OCI-LY7 (cell line): ENCODE measurements at regions not wholly inside any gene's neighbourhood (a gene's known extent, or its start where the extent isn't known, plus 50 kb on each side); places are given as distances from the start of the nearest gene placed in this dataset.
"Not testable (repeated sequence)": the region's sequence is repeated elsewhere in the genome, so short reads cannot be mapped to it uniquely, and the experiment has no call there.

Source experiments
- BruUV-seq: library from RNA; stranded (reverse); fragments of 400-500 nt; replicated peaks from 2 replicates; lab custom pipeline; 2021; lab: Mats Ljungman, UMichigan
- CTCF ChIA-PET: fragments of 300-600 bp; sonication (Branson Sonifier 250); formaldehyde crosslinking; loops from one replicate; lab custom pipeline; 2022; ENCODE audit warnings: antibody characterized with exemption; ENCODE audit not compliant: unreplicated experiment; lab: Charles Lee
- POLR2A ChIA-PET: fragments of 300-600 bp; sonication (Branson Sonifier 250); formaldehyde crosslinking; loops from one replicate; lab custom pipeline; 2022; ENCODE audit warnings: antibody characterized with exemption; lab: Charles Lee
- DNase-seq: peaks from one replicate; pipeline ENCODE4 v3.0.0-alpha.2; 2015; ENCODE audit warnings: low spot score
- H2AFZ ChIP-seq: fragments of 200-600 bp; sonication (generic), shearing (Covaris generic); 2 replicates; pipeline ENCODE4 v1.6.1; 2014; ENCODE audit warnings: mild to moderate bottlenecking, antibody characterized with exemption, low read length, moderate library complexity
- H3K27ac ChIP-seq: fragments of 200-600 bp; sonication (generic); 2 replicates; pipeline ENCODE4 v1.5.1; 2014; ENCODE audit warnings: mixed run types, low read depth, mild to moderate bottlenecking, moderate library complexity, low read length, inconsistent platforms; ENCODE audit not compliant: poor library complexity, severe bottlenecking
- H3K36me3 ChIP-seq: fragments of 200-600 bp; sonication (generic); 2 replicates; pipeline ENCODE4 v1.6.1; 2014; ENCODE audit warnings: mild to moderate bottlenecking, antibody characterized with exemption, low read length, moderate library complexity, mixed read lengths; ENCODE audit not compliant: insufficient read depth
- H3K4me1 ChIP-seq: fragments of 200-600 bp; sonication (generic); 2 replicates; pipeline ENCODE4 v1.5.1; 2014; ENCODE audit warnings: mild to moderate bottlenecking, low read length; ENCODE audit not compliant: insufficient read depth, poor library complexity, severe bottlenecking
- H3K4me2 ChIP-seq: fragments of 200-600 bp; sonication (generic); 2 replicates; pipeline ENCODE4 v1.6.1; 2014; ENCODE audit warnings: mild to moderate bottlenecking, low read length
- H3K4me3 ChIP-seq: fragments of 200-600 bp; sonication (generic); 2 replicates; pipeline ENCODE4 v1.5.1; 2014; ENCODE audit warnings: mild to moderate bottlenecking, low read depth, low read length; ENCODE audit not compliant: poor library complexity, severe bottlenecking
- H3K79me2 ChIP-seq: fragments of 200-600 bp; sonication (generic); 2 replicates; pipeline ENCODE4 v1.6.1; 2016; ENCODE audit warnings: low read depth, mild to moderate bottlenecking, low read length, moderate library complexity, mixed read lengths; ENCODE audit not compliant: insufficient read depth
- H3K9me2 ChIP-seq: fragments of 200-600 bp; sonication (generic); 2 replicates; pipeline ENCODE4 v1.6.1; 2016; ENCODE audit warnings: mild to moderate bottlenecking, low read length, mixed read lengths; ENCODE audit not compliant: insufficient read depth
- H3K9me3 ChIP-seq: fragments of 200-600 bp; sonication (generic); 2 replicates; pipeline ENCODE4 v1.6.1; 2014; ENCODE audit warnings: mild to moderate bottlenecking, mixed run types, low read length, mixed read lengths
- H4K20me1 ChIP-seq: fragments of 200-600 bp; sonication (generic); 2 replicates; pipeline ENCODE4 v1.6.1; 2014; ENCODE audit warnings: mild to moderate bottlenecking, antibody characterized with exemption, low read length, moderate library complexity, mixed read lengths; ENCODE audit not compliant: insufficient read depth
- EZH2phosphoT487 ChIP-seq: fragments of 200-600 bp; sonication (generic); IDR thresholded peaks from 2 replicates; pipeline ENCODE4 v1.6.1; 2018; ENCODE audit warnings: low read depth, borderline replicate concordance, mild to moderate bottlenecking, mixed run types, antibody characterized with exemption, low read length, moderate library complexity, mixed read lengths
- intact Hi-C: fragments of 100-400 bp; cut with micrococcal nuclease; formaldehyde crosslinking; loops from one replicate; pipeline ENCODE4 v1.10.0; 2022; ENCODE audit not compliant: unreplicated experiment
- TF ChIP-seq, protein P1 (sequence below): fragments of 200-600 bp; sonication (generic); conservative IDR thresholded peaks from 2 replicates; pipeline ENCODE4 v1.5.1; 2014; ENCODE audit warnings: mild to moderate bottlenecking, antibody characterized with exemption, low read length, moderate library complexity, mixed read lengths

DNA sequence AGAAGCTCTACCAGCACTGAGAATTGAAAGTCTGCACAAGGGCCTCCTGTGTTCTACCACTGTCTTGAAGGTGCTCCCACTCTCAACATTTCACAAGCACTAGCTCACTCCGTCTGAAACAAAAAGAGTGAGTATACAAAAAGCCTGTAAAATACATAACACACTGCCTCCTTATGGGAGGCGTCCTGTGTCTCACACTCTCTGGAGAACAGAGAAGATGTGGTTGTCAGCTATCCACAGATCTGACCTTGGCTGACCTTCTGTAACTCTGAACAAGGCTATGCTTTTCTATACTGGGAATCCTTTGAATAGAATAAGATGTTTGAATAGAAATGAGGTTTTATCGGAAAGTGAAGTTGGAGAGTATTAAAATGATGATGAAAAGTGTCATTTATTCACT lies 171.3 kb upstream of the TMEM45B start:
- no TSS peak for BruUV-seq
- TF ChIP-seq, protein P1, sequence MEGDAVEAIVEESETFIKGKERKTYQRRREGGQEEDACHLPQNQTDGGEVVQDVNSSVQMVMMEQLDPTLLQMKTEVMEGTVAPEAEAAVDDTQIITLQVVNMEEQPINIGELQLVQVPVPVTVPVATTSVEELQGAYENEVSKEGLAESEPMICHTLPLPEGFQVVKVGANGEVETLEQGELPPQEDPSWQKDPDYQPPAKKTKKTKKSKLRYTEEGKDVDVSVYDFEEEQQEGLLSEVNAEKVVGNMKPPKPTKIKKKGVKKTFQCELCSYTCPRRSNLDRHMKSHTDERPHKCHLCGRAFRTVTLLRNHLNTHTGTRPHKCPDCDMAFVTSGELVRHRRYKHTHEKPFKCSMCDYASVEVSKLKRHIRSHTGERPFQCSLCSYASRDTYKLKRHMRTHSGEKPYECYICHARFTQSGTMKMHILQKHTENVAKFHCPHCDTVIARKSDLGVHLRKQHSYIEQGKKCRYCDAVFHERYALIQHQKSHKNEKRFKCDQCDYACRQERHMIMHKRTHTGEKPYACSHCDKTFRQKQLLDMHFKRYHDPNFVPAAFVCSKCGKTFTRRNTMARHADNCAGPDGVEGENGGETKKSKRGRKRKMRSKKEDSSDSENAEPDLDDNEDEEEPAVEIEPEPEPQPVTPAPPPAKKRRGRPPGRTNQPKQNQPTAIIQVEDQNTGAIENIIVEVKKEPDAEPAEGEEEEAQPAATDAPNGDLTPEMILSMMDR = no peak
- no peak for TF ChIP-seq EZH2phosphoT487
- H3K4me2 ChIP-seq = no peak overlapping the region
- no peaks in the 10 kb centered on the region for H3K79me2 ChIP-seq
- no peaks in the 10 kb centered on the region for H3K36me3 ChIP-seq
- no peaks in the 10 kb centered on the region for H3K4me1 ChIP-seq
- no peaks in the 10 kb centered on the region for H4K20me1 ChIP-seq
- no peak overlapping the region for H3K27ac ChIP-seq
- no peak for DNase-seq
- no peak overlapping the region for H3K4me3 ChIP-seq
- H2AFZ ChIP-seq = no peak overlapping the region
- intact Hi-C loops = no loop called here
- CTCF ChIA-PET = interaction anchor here (0.5 kb wide), 1 partner anchor 40 kb away, joined by 4 read pairs; no protein-coding TSS in a partner anchor
- H3K9me2 ChIP-seq = no peaks in the 10 kb centered on the region
- no peaks in the 10 kb centered on the region for H3K9me3 ChIP-seq
- POLR2A ChIA-PET = interaction anchor here (0.6 to 0.7 kb wide), 2 partner anchors 9 to 799 kb away, joined by 3 to 4 read pairs; no protein-coding TSS in a partner anchor

DNA sequence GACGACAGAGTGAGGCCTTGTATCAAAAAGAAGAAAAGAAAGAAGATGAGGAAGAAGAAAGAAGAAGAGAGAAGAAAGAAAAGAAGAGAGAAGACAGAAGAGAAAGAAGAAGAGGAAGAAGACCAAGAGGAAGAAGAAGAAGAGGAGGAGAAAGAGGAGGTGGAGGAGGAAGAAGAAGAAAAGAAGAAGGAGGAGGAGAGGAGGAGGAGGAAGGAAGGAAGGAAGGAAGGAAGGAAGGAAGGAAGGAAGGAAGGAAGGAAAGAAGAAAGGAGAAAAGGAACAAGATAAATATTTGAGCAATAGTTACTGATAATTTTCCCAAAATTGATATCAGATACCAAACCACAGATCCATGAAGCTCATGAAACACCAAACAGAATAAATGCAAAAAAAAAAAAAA lies 169.7 kb upstream of the TMEM45B start:
- no peak overlapping the region for H3K4me2 ChIP-seq
- H3K79me2 ChIP-seq = no peaks in the 10 kb centered on the region
- no peaks in the 10 kb centered on the region for H4K20me1 ChIP-seq
- TF ChIP-seq EZH2phosphoT487 = no peak
- ChIA-PET POLR2A (interaction anchor here (0.7 kb wide), 1 partner anchor 1411 kb away, joined by 3 read pairs; no protein-coding TSS in a partner anchor), CTCF (no interaction called here)
- DNase-seq = no peak
- no peaks in the 10 kb centered on the region for H3K9me3 ChIP-seq
- H3K27ac ChIP-seq = no peak overlapping the region
- H3K4me1 ChIP-seq = no peaks in the 10 kb centered on the region
- H3K36me3 ChIP-seq = no peaks in the 10 kb centered on the region
- H3K9me2 ChIP-seq = no peaks in the 10 kb centered on the region
- H3K4me3 ChIP-seq = no peak overlapping the region
- H2AFZ ChIP-seq = no peak overlapping the region
- intact Hi-C loops = no loop called here
- no TSS peak for BruUV-seq

DNA sequence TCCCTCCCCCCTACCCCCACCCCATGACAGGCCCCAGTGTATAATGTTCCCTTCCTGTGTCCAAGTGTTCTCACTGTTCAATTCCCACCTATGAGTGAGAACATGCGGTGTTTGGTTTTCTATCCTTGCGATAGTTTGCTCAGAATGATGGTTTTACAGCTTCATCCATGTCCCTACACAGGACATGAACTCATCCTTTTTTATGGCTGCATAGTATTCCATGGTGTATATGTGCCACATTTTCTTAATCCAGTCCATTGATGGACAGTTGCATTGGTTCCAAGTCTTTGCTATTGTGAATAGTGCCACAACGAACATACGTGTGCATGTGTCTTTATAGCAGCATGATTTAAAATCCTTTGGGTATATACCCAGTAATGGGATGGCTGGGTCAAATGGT lies 165.6 kb upstream of the TMEM45B start:
- H3K27ac ChIP-seq, CTCF ChIA-PET, H3K4me2 ChIP-seq, H4K20me1 ChIP-seq, H3K4me3 ChIP-seq, H3K9me3 ChIP-seq, H3K36me3 ChIP-seq, H3K79me2 ChIP-seq, H2AFZ ChIP-seq, H3K4me1 ChIP-seq, H3K9me2 ChIP-seq, POLR2A ChIA-PET, DNase-seq, BruUV-seq, intact Hi-C loops: not testable (repeated sequence)

DNA sequence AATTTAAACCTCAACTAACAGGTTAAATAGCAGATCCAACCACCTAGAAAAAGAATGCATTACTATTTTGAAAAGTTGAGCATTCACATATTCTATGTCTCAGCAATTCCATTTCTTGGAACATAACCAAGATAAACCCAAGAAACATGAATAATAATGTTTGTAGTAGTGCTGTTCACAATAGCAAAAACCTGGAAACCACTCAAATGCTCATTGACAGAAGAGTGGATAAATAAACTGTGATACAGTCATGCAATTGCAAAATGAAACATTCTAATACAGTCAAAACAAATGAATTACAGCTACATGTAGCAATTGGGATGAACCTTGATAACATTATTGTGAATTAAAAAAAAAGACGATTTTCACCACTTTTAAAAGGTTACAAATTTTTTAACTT lies 162.8 kb upstream of the TMEM45B start:
- ChIA-PET POLR2A (interaction anchor here (0.6 kb wide), 1 partner anchor 1574 kb away, joined by 3 read pairs; no protein-coding TSS in a partner anchor), CTCF (no interaction called here)
- no peaks in the 10 kb centered on the region for H3K9me3 ChIP-seq
- no peaks in the 10 kb centered on the region for H3K9me2 ChIP-seq
- H3K36me3 ChIP-seq = no peaks in the 10 kb centered on the region
- TF ChIP-seq EZH2phosphoT487 = no peak
- TF ChIP-seq, protein P1 = no peak
- no peak overlapping the region for H3K4me2 ChIP-seq
- no peak overlapping the region for H3K27ac ChIP-seq
- no peak overlapping the region for H3K4me3 ChIP-seq
- H2AFZ ChIP-seq = no peak overlapping the region
- H4K20me1 ChIP-seq = no peaks in the 10 kb centered on the region
- BruUV-seq = no TSS peak
- intact Hi-C loops = no loop called here
- no peak for DNase-seq
- no peaks in the 10 kb centered on the region for H3K4me1 ChIP-seq
- no peaks in the 10 kb centered on the region for H3K79me2 ChIP-seq
